Activated T-helper 1 cell treated with anti-CD3 and anti-CD28 coated beads, Interleukin-12 subunit alpha, Interleukin-12 subunit beta, Interleukin-2, Interleukin-4 antibody, amounts not matched to agents 30 ng/mL and 10 ng/mL and 1 ng/mL, durations not matched to agents 14 hours and 24 hours and 36 hours (primary cell): ENCODE measurements at regions not wholly inside any gene's neighbourhood (a gene's known extent, or its start where the extent isn't known, plus 50 kb on each side); places are given as distances from the start of the nearest gene placed in this dataset.
A peak's percentile ranks its signal among the peaks of the same experiment; 100 is the strongest.
"Not testable (repeated sequence)": the region's sequence is repeated elsewhere in the genome, so short reads cannot be mapped to it uniquely, and the experiment has no call there.

Source experiments
- DNase-seq: peaks from one replicate; pipeline ENCODE4 v3.0.0; 2021; ENCODE audit warnings: low spot score
- H3K27ac Mint-ChIP-seq: one replicate; pipeline ENCODE4 v1.8.0; 2021; ENCODE audit warnings: mild to moderate bottlenecking, mixed read lengths
- H3K27me3 Mint-ChIP-seq: one replicate; pipeline ENCODE4 v1.8.0; 2022; ENCODE audit warnings: mild to moderate bottlenecking, moderate library complexity, mixed read lengths; ENCODE audit not compliant: insufficient read depth
- H3K36me3 Mint-ChIP-seq: one replicate; pipeline ENCODE4 v1.8.0; 2021; ENCODE audit warnings: low read depth, mixed read lengths
- H3K4me1 Mint-ChIP-seq: one replicate; pipeline ENCODE4 v1.8.0; 2021; ENCODE audit warnings: low read depth, mixed read lengths
- H3K4me3 Mint-ChIP-seq: one replicate; pipeline ENCODE4 v1.8.0; 2021; ENCODE audit warnings: mild to moderate bottlenecking, moderate library complexity, mixed read lengths
- H3K9me3 Mint-ChIP-seq: one replicate; pipeline ENCODE4 v1.8.0; 2021; ENCODE audit warnings: mixed read lengths
- intact Hi-C: fragments of 100-400 bp; cut with micrococcal nuclease; formaldehyde crosslinking; loops from one replicate; pipeline ENCODE4 v1.15.1; 2024

- H3K9me3 Mint-ChIP-seq, H3K27ac Mint-ChIP-seq, H3K4me3 Mint-ChIP-seq, intact Hi-C loops, DNase-seq, H3K36me3 Mint-ChIP-seq, H3K4me1 Mint-ChIP-seq, H3K27me3 Mint-ChIP-seq: not testable (repeated sequence)
Measured at GRCh38 chr1:206320227-206320626, 116.9 kb downstream of the SRGAP2 start.

GRCh38 chr1:206326159-206326939, 123.0 kb downstream of the SRGAP2 start:
- H3K4me3 Mint-ChIP-seq, intact Hi-C loops, DNase-seq, H3K4me1 Mint-ChIP-seq, H3K27ac Mint-ChIP-seq, H3K36me3 Mint-ChIP-seq, H3K27me3 Mint-ChIP-seq, H3K9me3 Mint-ChIP-seq: not testable (repeated sequence)

- H3K9me3 Mint-ChIP-seq: not testable (repeated sequence)
Measured at GRCh38 chr1:206331597-206331996, 128.3 kb downstream of the SRGAP2 start.

GRCh38 chr1:206333316-206333715, 130.0 kb downstream of the SRGAP2 start:
- intact Hi-C loops, DNase-seq, H3K4me3 Mint-ChIP-seq, H3K9me3 Mint-ChIP-seq, H3K4me1 Mint-ChIP-seq, H3K27me3 Mint-ChIP-seq, H3K36me3 Mint-ChIP-seq, H3K27ac Mint-ChIP-seq: not testable (repeated sequence)

More at GRCh38 chr1:206331597-206331996, 128.3 kb downstream of the SRGAP2 start:
- H3K27me3 Mint-ChIP-seq, DNase-seq, H3K27ac Mint-ChIP-seq, H3K4me3 Mint-ChIP-seq, H3K36me3 Mint-ChIP-seq, intact Hi-C loops, H3K4me1 Mint-ChIP-seq: not testable (repeated sequence)

- H3K9me3 Mint-ChIP-seq, H3K36me3 Mint-ChIP-seq, H3K27ac Mint-ChIP-seq, intact Hi-C loops, DNase-seq, H3K27me3 Mint-ChIP-seq, H3K4me3 Mint-ChIP-seq, H3K4me1 Mint-ChIP-seq: not testable (repeated sequence)
Measured at GRCh38 chr1:206333897-206334296, 130.6 kb downstream of the SRGAP2 start.

- DNase-seq, H3K36me3 Mint-ChIP-seq, intact Hi-C loops, H3K27me3 Mint-ChIP-seq, H3K4me3 Mint-ChIP-seq, H3K4me1 Mint-ChIP-seq, H3K27ac Mint-ChIP-seq, H3K9me3 Mint-ChIP-seq: not testable (repeated sequence)
Measured at GRCh38 chr1:206334481-206334880, 131.1 kb downstream of the SRGAP2 start.

- H3K27ac Mint-ChIP-seq, H3K9me3 Mint-ChIP-seq, H3K4me1 Mint-ChIP-seq, H3K27me3 Mint-ChIP-seq, intact Hi-C loops, H3K4me3 Mint-ChIP-seq, H3K36me3 Mint-ChIP-seq, DNase-seq: not testable (repeated sequence)
Measured at GRCh38 chr1:206335162-206335561, 131.8 kb downstream of the SRGAP2 start.

- DNase-seq, intact Hi-C loops, H3K4me3 Mint-ChIP-seq, H3K4me1 Mint-ChIP-seq, H3K36me3 Mint-ChIP-seq, H3K9me3 Mint-ChIP-seq, H3K27me3 Mint-ChIP-seq, H3K27ac Mint-ChIP-seq: not testable (repeated sequence)
Measured at GRCh38 chr1:206335875-206336846, 132.8 kb downstream of the SRGAP2 start.

- H3K4me1 Mint-ChIP-seq, H3K27me3 Mint-ChIP-seq, H3K36me3 Mint-ChIP-seq, H3K27ac Mint-ChIP-seq, DNase-seq, H3K9me3 Mint-ChIP-seq, H3K4me3 Mint-ChIP-seq, intact Hi-C loops: not testable (repeated sequence)
Measured at GRCh38 chr1:206337024-206337423, 133.3 kb upstream of the IKBKE start.

GRCh38 chr1:206350493-206351275, 119.6 kb upstream of the IKBKE start:
- H3K27ac Mint-ChIP-seq, H3K9me3 Mint-ChIP-seq, H3K4me1 Mint-ChIP-seq, H3K27me3 Mint-ChIP-seq, DNase-seq, intact Hi-C loops, H3K36me3 Mint-ChIP-seq, H3K4me3 Mint-ChIP-seq: not testable (repeated sequence)

GRCh38 chr1:206351276-206352052, 118.8 kb upstream of the IKBKE start:
- H3K27ac Mint-ChIP-seq, H3K36me3 Mint-ChIP-seq, H3K9me3 Mint-ChIP-seq, H3K4me3 Mint-ChIP-seq, intact Hi-C loops, H3K4me1 Mint-ChIP-seq, H3K27me3 Mint-ChIP-seq, DNase-seq: not testable (repeated sequence)

- DNase-seq: peak; percentile 9
- H3K27me3 Mint-ChIP-seq, H3K36me3 Mint-ChIP-seq, H3K9me3 Mint-ChIP-seq, H3K4me1 Mint-ChIP-seq, intact Hi-C loops: not testable (repeated sequence)
- Mint-ChIP-seq H3K27ac (peak overlapping the region; percentile 90), H3K4me3 (peak overlapping the region; percentile 33)
Measured at GRCh38 chr1:206356310-206356709, 114.0 kb upstream of the IKBKE start.
